Colonic mucosa (tissue), 4 donors: ENCODE measurements at regions not wholly inside any gene's neighbourhood (a gene's known extent, or its start where the extent isn't known, plus 50 kb on each side); places are given as distances from the start of the nearest gene placed in this dataset.

ENCODE experiments used
- DNase-seq: peaks from one replicate; pipeline ENCODE4 v3.0.0-alpha.2; 2020
- H3K27ac ChIP-seq: fragments of 200-600 bp; one replicate; pipeline ENCODE4 v1.8.0; 2021
- H3K27me3 ChIP-seq: fragments of 200-600 bp; one replicate; pipeline ENCODE4 v1.8.0; 2021
- H3K36me3 ChIP-seq: fragments of 200-600 bp; one replicate; pipeline ENCODE4 v1.8.0; 2021
- H3K4me1 ChIP-seq: fragments of 200-600 bp; one replicate; pipeline ENCODE4 v1.8.0; 2021; ENCODE audit warnings: mild to moderate bottlenecking
- H3K4me3 ChIP-seq: fragments of 200-600 bp; one replicate; pipeline ENCODE4 v1.8.0; 2021
- H3K9ac ChIP-seq, 2 donors: one replicate each; pipeline ENCODE4 v1.7.0; 2013; ENCODE audit warnings: control low read depth in 2 of 2, low read depth in 2 of 2, low read length in 2 of 2
- H3K9me3 ChIP-seq: fragments of 200-600 bp; one replicate; pipeline ENCODE4 v1.8.0; 2021
- CTCF ChIP-seq: fragments of 200-600 bp; IDR thresholded peaks from one replicate; pipeline ENCODE4 v1.8.0; 2022; ENCODE audit warnings: antibody characterized with exemption, mild to moderate bottlenecking
- intact Hi-C: fragments of 100-400 bp; cut with DNase I; formaldehyde crosslinking; loops from one replicate; pipeline ENCODE4 v1.14.1; 2022
- donor health status: healthy.
- donor health status: DM: no; HTN: no; CAD: no.
- donor health status: DM: no; HTN: no; CAD: no.

GRCh38 chr11:113552271-113552670 is 77.1 kb upstream of the DRD2 start:
- Histone ChIP-seq H3K27ac (no peak overlapping the region), H3K4me3 (no peak overlapping the region), H3K36me3 (no peaks in the 10 kb centered on the region), H3K27me3 (no peaks in the 10 kb centered on the region), H3K9me3 (no peaks in the 10 kb centered on the region), H3K9ac (no peak overlapping the region), H3K4me1 (no peaks in the 10 kb centered on the region)
- TF ChIP-seq CTCF: no peak
- intact Hi-C loops: no loop called here
- no peak for DNase-seq

GRCh38 chr11:113551645-113552044 is 76.4 kb upstream of the DRD2 start:
- no peak overlapping the region for H3K4me3 ChIP-seq
- DNase-seq: no peak
- H3K9ac ChIP-seq: no peak overlapping the region
- H3K27ac ChIP-seq: no peak overlapping the region
- no peaks in the 10 kb centered on the region for H3K27me3 ChIP-seq
- H3K9me3 ChIP-seq: no peaks in the 10 kb centered on the region
- no peaks in the 10 kb centered on the region for H3K4me1 ChIP-seq
- TF ChIP-seq CTCF: no peak
- intact Hi-C loops: no loop called here
- H3K36me3 ChIP-seq: no peaks in the 10 kb centered on the region

GRCh38 chr11:113549611-113550578 is 74.7 kb upstream of the DRD2 start:
- Histone ChIP-seq H3K4me1 (no peaks in the 10 kb centered on the region), H3K9me3 (no peaks in the 10 kb centered on the region), H3K27me3 (no peaks in the 10 kb centered on the region), H3K27ac (no peak overlapping the region), H3K4me3 (no peak overlapping the region), H3K36me3 (no peaks in the 10 kb centered on the region), H3K9ac (no peak overlapping the region)
- DNase-seq: no peak
- intact Hi-C loops: no loop called here
- TF ChIP-seq CTCF: no peak

- intact Hi-C loops: no loop called here
- H3K27me3 ChIP-seq: no peaks in the 10 kb centered on the region
- H3K36me3 ChIP-seq: no peaks in the 10 kb centered on the region
- H3K9me3 ChIP-seq: no peaks in the 10 kb centered on the region
- no peak overlapping the region for H3K27ac ChIP-seq
- DNase-seq: no peak
- H3K9ac ChIP-seq: no peak overlapping the region
- no peaks in the 10 kb centered on the region for H3K4me1 ChIP-seq
- H3K4me3 ChIP-seq: no peak overlapping the region
- TF ChIP-seq CTCF: no peak
Measured at GRCh38 chr11:113549061-113549460, 73.9 kb upstream of the DRD2 start.

- no peak overlapping the region for H3K4me3 ChIP-seq
- no peaks in the 10 kb centered on the region for H3K36me3 ChIP-seq
- H3K9me3 ChIP-seq: no peaks in the 10 kb centered on the region
- TF ChIP-seq CTCF: no peak
- no peaks in the 10 kb centered on the region for H3K27me3 ChIP-seq
- H3K9ac ChIP-seq: no peak overlapping the region
- intact Hi-C loops: no loop called here
- no peaks in the 10 kb centered on the region for H3K4me1 ChIP-seq
- no peak for DNase-seq
- no peak overlapping the region for H3K27ac ChIP-seq
Measured at GRCh38 chr11:113547739-113548138, 72.5 kb upstream of the DRD2 start.
